ENCODE measurements at regions not wholly inside any gene's neighbourhood (a gene's known extent, or its start where the extent isn't known, plus 50 kb on each side); places are given as distances from the start of the nearest gene placed in this dataset.

DNA sequence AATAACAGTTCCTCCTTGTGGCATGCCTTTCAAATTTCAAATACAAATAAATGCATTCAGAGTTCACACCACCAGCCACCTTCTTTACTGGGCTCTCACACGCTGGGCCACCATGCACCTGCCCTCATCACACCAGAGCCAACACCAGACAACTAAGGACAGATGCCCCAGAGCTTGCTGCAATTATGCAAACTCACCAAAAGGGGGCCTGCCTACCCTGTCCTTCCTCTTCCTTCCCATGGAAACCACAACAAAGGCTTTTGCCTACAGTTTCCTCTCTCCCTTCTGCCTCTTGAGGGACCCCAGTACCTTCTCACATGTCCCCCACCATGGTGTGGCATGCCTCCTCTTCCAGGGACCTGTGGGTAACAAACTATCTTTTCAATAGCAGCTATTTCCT lies 1333.9 kb upstream of the TENM3 start:
- in situ Hi-C loops (cut with HindIII; ENCODE audit: low sequenced_read_pairs): loop anchor here (5.0 kb wide), 1 partner anchor 73 kb away; no protein-coding TSS in a partner anchor
- DNase-seq (ENCODE audit: low read depth): no peak
- TF ChIP-seq CTCF (IDR thresholded peaks at IDR 0.05; ENCODE audit: low read depth, low read length, missing control alignments): peak; percentile 17
- no peak overlapping the region for H3K4me3 ChIP-seq (ENCODE audit: low read depth, low read length)

DNA sequence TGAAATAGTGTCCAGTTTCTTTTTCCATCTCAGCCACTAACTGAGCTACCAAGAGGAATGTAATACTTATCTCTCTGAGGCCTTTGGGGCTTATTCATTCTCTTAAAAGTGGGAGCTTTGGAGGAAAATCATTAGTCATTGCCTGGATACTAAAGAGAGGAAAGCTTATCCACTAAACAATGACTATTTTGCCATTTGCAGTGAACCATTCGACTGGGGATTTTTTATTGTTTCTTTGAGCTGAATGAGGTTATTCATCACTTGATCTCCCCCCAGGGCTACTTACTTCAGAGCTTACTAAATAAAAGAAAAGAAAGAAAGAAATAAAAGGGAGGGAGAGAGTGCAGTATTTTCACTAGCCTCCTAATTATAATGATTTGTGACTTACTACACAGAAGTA lies 1329.5 kb upstream of the TENM3 start:
- H3K4me3 ChIP-seq (ENCODE audit: low read depth, low read length): no peak overlapping the region
- no peak for DNase-seq (ENCODE audit: low read depth)
- TF ChIP-seq CTCF (IDR thresholded peaks at IDR 0.05; ENCODE audit: low read depth, low read length, missing control alignments): no peak
- in situ Hi-C loops (cut with HindIII; ENCODE audit: low sequenced_read_pairs): no loop called here

GRCh38 chr4:180923486-180923885 lies 1319.7 kb upstream of the TENM3 start:
- no peak overlapping the region for H3K4me3 ChIP-seq (ENCODE audit: low read depth, low read length)
- no peak for DNase-seq (ENCODE audit: low read depth)
- in situ Hi-C loops (cut with HindIII; ENCODE audit: low sequenced_read_pairs): no loop called here
- no peak for TF ChIP-seq CTCF (IDR thresholded peaks at IDR 0.05; ENCODE audit: low read depth, low read length, missing control alignments)

DNA sequence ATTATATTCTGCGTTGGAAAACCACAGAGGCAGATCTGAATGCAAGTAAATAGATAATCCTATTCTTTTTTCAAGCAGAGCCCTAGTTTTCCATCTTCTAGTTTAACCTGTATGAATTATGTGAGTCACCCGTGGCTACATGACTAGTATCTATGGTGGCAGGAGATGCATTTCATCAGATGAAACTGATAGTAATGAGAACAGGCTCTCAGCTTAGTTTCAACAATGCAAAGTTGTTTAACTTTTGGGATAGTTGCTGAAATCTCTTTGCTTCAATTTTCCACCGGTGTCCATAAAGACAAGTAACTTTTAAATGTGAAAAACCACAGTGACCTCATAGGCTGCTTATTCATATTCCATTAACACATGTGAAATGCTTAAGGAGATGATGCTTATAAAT lies 1317.4 kb upstream of the TENM3 start:
- DNase-seq (ENCODE audit: low read depth): no peak
- no peak overlapping the region for H3K4me3 ChIP-seq (ENCODE audit: low read depth, low read length)
- in situ Hi-C loops (cut with HindIII; ENCODE audit: low sequenced_read_pairs): no loop called here
- TF ChIP-seq CTCF (IDR thresholded peaks at IDR 0.05; ENCODE audit: low read depth, low read length, missing control alignments): no peak

GRCh38 chr4:180926277-180926676 lies 1316.9 kb upstream of the TENM3 start:
- TF ChIP-seq CTCF (IDR thresholded peaks at IDR 0.05; ENCODE audit: low read depth, low read length, missing control alignments): no peak
- DNase-seq (ENCODE audit: low read depth): no peak
- H3K4me3 ChIP-seq (ENCODE audit: low read depth, low read length): no peak overlapping the region
- in situ Hi-C loops (cut with HindIII; ENCODE audit: low sequenced_read_pairs): no loop called here

- in situ Hi-C loops (cut with HindIII; ENCODE audit: low sequenced_read_pairs): no loop called here
- TF ChIP-seq CTCF (IDR thresholded peaks at IDR 0.05; ENCODE audit: low read depth, low read length, missing control alignments): no peak
- H3K4me3 ChIP-seq (ENCODE audit: low read depth, low read length): no peak overlapping the region
- no peak for DNase-seq (ENCODE audit: low read depth)
Observed at GRCh38 chr4:180932370-180933001, 1310.7 kb upstream of the TENM3 start.

Data from astrocyte of the cerebellum (primary cell).